ENCODE measurements at regions not wholly inside any gene's neighbourhood (a gene's known extent, or its start where the extent isn't known, plus 50 kb on each side); places are given as distances from the start of the nearest gene placed in this dataset.
"Not testable (repeated sequence)": the region's sequence is repeated elsewhere in the genome, so short reads cannot be mapped to it uniquely, and the experiment has no call there.

DNA sequence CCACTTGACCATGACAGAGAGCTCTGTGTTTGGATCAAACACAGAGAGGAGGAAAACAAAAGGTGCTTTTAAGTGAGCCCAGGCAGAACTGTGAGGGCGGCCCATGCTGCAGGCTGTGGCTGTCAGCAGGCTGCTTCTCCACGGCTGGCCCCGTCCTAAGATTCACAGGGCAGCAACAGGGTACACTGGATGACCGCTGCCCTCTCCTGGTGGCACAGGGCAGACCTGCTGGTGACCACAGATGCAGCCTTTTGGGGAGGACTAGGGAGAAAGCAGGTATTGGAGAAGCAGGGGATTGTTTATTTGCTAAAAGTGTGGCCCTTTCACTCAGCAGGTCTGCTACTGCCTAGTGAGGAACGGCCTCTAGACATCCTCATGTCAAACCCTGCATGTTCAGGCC lies 183.7 kb downstream of the ADRA2C start:
- TF ChIP-seq, protein P1, sequence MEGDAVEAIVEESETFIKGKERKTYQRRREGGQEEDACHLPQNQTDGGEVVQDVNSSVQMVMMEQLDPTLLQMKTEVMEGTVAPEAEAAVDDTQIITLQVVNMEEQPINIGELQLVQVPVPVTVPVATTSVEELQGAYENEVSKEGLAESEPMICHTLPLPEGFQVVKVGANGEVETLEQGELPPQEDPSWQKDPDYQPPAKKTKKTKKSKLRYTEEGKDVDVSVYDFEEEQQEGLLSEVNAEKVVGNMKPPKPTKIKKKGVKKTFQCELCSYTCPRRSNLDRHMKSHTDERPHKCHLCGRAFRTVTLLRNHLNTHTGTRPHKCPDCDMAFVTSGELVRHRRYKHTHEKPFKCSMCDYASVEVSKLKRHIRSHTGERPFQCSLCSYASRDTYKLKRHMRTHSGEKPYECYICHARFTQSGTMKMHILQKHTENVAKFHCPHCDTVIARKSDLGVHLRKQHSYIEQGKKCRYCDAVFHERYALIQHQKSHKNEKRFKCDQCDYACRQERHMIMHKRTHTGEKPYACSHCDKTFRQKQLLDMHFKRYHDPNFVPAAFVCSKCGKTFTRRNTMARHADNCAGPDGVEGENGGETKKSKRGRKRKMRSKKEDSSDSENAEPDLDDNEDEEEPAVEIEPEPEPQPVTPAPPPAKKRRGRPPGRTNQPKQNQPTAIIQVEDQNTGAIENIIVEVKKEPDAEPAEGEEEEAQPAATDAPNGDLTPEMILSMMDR (IDR thresholded peaks at IDR 0.05), result peak in 3 of 4 experiments; percentile 16 to 47 (median 34)
- not testable (repeated sequence) for TF ChIP-seq POLR2A (IDR thresholded peaks at IDR 0.05)

Measured in prostate gland (tissue), 2 donors.